Stimulated activated CD4-positive, alpha-beta T cell treated with anti-CD3 and anti-CD28 coated beads, Interleukin-4, amount 100 ng/mL, for 4 hours (primary cell): ENCODE measurements at regions not wholly inside any gene's neighbourhood (a gene's known extent, or its start where the extent isn't known, plus 50 kb on each side); places are given as distances from the start of the nearest gene placed in this dataset.
A peak's percentile ranks its signal among the peaks of the same experiment; 100 is the strongest.

Experiments
- DNase-seq, 2 experiments: peaks; one replicate each; pipeline ENCODE4 v3.0.0-alpha.2; 2020

DNA sequence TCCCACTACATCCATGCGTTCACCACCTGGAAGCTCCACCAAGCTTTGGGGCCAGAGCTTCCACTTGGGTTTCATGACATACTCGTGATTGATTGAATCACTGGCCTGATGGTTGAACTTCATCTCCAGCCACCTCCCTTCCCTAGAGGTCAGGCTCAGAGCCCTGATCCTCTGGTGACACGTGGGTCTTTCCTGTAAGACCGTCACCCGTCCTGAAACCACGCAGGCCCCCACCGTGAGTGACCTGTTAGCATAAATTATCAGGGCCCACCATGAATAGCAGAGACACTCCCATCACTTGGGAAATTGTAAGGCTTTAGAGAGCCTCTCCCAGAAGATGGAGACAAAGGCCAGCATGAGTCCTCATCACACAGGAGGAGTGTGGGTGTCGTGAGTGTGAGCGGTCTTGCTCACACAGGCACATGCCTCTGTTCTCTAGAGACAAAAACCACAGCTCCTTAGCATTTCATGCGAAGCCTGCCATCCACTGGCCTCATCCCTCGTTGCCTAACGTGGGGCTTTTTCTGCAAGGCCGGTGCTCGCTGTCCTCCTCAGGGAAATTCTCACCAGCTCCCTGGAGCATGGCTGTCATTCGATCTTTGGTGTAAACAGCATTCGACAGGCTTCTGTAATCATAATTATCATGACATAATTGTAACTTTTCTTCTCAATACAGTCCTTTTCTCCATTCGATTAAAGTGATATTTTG, 65.1 kb upstream of the DUSP22 start:
- DNase-seq = no peak

DNA sequence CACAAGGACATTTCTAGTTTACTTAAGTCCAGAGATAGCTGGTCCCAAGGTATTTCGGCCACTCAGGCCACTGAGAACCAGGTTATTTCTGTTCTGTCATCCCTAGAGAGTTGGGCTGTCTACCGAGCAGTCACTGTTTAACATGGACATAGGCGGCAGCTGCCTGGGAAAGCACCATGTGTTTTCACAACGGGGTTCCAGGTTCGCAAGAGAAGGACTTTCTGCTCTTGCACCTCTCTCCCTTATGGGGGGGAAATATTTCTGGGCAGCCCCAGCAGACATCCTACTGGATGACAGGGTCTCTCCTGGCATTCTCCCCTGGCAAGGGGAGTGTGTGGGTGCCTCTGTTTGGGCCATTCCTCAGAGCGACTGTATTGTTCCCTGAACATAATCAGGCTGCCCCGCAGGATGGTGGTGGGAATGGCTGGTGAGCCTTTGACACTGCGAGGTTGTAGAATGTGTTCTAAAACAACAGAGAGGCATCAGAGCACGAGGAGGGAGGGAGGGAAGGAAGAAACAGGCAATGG, 64.4 kb upstream of the DUSP22 start:
- no peak for DNase-seq

DNA sequence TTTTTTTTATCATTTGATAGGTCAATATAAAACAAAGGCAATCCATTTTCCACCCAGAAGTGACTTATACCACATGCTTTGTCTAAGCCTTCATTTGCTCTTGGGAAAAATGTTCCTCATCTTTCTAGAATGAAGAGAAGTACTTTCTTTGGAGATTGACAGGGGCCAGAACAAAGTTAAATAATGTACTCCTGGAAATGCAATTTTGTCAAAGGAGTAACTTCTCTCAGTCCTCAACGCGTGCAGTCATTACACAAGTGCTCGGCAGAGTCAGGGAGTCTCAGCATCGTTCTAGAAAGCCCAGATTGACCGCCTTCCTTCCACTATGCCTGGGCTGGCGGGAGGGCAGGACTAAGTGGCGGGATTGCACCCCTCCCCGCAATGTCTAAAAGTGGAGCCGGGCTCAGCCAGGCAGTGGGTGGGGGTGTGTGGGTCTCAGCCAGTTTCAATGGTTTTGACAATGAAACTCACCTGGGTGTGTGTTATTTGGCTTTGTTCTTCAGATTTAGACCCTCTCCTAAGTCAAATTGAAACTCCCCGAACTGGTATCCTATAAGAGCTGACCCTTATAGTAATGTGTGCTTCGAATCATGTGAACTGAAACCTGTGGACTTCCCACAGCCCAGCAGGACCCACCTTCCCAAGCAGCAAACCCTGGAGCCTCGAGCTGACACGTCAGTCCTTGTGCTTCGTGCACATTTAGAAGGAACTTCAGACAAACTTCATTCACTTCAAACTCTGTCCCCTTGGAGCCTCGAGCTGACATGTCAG, 63.2 kb upstream of the DUSP22 start:
- DNase-seq = no peak

DNA sequence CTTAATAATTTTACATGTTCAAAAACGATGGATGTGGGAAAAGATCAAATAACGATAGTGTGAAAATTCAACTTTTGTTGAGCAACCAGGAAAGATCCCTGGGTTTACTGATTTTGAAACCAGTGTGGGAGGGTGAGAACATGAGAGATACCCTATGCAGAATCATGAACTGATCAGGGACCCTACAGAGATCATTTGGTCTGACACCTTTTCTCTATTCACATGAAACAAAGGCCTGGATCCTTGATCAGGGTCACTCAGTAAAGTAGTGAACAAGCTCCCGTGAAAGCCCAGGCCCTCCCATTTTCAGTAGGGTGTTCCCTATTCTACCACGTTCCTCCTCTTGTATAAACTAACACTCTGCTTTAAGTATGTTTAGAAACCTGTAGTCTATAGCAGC, 60.5 kb upstream of the DUSP22 start:
- no peak for DNase-seq

DNA sequence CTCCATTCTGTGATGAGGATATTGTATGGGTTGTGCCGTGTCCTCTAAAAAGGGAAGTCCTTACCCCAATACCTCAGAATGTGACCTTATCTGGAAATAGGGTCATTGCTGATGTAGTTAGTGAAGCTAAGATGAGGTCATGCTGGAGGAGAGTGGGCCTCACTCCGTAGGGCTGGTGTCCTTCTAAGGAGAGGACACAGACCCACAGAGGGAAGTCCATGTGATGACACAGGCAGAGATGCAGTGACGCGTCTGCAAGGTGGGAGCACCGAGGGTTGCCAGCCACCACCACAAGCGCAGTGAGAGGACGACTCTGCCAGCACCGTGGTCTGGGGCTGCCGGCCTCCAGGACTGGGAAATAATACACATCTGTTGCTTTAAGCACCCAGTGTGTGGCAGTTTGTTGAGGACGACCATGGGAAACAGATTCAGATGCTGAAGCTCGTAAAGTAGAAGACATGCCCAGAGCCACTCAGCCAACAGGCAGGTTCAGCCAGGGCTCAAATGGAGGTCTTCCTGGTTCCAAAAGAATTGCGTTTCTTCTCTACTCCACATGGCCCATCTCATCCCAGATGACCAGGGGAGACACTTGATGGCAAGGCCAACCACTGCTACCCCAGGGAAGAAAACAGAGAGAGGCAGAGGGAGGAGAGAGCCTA, 59.2 kb upstream of the DUSP22 start:
- DNase-seq = no peak

DNA sequence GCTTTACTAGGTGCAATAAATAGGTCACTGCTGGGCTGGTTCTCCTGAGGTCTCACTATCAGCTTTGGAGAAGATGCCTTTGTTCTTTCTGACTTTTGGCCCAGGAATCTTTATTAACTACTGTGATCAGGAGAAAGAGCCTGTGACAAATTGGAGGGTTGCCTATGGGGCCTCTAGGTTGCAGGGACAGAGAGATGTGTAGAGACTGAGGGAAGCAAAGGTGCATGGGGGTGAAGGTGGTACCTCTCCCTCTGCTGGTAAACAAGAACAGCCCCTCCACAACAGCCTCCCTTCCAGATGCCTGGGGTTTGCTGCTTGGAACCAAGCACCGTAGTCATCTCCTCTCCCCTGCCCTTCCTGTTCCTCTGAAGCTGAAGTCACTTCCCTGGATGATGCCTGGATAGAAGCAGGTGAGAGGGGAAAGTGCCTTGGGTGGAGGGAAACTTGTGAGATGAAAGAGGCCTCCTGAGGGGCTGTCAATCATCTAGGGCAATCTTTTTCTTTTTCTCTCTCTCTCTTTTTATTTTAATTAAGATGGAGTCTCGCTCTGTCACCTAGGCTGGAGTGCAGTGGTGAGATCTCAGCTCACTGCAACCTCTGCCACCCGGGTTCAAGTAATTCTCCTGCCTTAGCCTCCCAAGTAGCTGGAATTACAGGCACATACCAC, 57.4 kb upstream of the DUSP22 start:
- no peak for DNase-seq

DNA sequence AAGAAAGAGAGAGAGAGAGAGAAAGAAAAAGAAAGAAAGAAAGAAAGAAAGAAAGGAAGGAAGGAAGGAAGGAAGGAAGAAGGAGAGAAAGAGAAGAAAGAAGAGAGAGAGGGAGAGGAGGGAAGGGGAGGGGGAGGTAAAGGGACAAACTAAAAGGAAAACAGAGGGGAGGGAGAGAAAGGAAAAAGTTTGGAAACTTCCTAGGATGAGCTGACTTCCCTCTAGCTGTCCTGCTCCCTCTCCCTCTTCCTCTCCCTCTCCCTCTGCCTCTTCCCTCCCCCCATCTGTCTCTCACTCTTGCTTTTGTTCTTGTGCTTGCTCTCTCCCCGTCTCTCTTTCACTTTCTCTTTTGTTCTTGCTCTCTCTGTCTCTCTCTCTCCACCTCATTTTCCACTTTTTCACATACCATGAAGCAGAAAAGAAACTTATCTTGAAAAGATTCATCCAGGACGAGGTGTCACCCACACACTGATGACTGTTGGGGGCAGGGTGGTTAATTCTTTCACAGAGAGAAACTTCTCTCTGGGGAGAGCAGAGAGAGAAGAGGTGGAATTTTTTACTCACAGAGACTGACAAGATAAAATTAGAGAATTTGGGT, 56.4 kb upstream of the DUSP22 start:
- peak; percentile 43 to 90 for DNase-seq

DNA sequence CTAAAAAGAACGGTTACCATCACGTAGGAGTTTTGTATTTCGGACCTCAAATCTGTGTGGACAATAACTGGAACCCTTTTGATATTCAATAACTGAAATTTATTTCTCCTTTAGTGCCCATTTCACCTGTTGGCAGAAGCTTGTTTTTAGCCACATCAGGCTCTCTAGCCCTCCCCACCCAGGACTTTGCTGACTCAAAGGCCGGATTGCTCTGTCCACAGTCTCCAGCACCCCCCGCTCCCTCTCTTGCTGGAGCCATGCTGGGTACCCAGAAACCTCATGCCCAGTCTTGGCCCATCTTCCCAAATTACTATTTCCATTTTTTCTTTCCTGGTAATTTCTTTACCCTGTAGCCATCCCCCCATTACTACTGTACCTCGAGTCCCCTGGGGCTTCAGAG, 55.8 kb upstream of the DUSP22 start:
- no peak for DNase-seq

DNA sequence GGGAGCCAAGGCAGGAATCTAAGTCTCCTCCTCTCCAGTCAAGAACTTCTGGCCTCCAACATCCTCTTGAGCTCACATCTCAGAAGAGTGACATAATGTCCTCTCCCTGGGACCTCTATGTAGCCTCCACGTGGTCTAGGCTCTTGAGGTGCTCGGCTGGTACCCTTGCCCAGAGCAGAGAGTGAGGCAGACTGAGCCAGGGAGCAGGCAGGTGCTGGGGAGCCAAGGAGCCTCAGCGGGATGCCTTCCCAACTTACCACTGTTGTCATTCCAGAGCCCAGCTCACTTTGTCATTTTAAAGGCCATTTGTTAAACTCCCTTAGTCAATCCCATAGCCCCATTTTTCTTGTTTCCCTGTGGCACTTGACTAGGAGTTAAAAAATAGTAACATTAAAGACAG, 52.1 kb upstream of the DUSP22 start:
- no peak for DNase-seq

DNA sequence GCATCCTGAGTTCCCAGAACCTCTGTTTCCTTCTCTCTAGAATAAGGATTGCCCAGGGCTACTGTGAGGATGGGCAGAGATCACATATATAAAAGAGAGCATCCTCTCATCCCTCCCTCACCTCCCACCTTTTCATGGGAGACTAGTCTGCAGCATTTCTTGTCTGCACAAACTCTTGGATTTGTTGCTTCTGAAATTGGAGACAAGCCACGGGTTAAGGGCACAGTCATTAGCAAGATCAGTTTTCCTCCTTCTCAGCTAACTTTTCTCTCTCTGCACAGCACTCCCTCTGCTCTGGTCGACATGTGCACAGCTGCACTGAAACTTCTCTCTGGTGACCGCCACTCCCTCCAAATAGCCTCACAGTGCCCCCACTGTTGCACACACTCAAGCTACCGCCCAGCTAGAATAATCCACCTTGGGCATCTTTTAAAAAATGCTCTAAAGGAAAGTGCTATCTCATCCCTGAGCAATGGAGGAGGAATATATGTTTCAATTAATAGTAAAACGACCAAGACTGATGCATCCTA, 50.9 kb upstream of the DUSP22 start:
- DNase-seq = no peak
